ENCODE measurements at regions not wholly inside any gene's neighbourhood (a gene's known extent, or its start where the extent isn't known, plus 50 kb on each side); places are given as distances from the start of the nearest gene placed in this dataset.
"Not testable (repeated sequence)": the region's sequence is repeated elsewhere in the genome, so short reads cannot be mapped to it uniquely, and the experiment has no call there.

DNA sequence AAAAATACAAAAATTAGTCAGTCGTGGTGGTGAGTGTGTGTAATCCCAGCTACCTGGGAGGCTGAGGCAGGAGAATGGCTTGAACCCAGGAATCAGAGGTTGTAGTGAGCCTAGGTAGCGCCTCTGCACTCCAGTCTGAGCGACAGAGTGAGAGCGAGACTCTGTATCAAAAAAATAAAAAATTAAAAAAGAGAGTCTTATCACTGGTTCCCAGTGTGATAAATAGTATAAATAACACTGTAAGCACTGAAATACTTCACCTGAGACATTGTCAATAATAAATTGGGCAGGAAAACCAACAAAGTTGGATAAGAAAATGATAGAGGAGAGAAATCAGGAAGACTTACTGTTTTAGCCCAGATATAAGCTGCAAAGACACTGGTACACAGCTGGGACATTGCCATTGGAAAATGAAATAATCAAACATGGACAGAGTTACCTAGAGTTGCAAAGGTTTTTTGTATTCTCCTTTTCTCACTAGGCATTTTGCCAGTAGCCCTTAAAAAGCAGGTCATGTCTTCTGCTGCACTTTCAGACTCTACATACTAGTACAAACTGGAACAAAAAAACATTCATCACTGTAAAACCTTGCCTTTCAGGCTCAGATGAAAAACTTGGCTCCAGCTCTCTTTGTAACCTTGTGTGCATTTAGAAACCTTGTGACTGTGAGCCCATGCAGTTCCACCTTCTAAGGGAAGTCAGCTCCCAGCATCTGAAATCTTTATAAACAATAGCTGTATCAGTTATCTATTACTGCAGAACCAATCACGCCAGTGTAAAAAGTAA lies 55.0 kb upstream of the PPP1R2C start:
- ATAC-seq = no peak
- H3K27ac Mint-ChIP-seq = no peak overlapping the region
- TF ChIP-seq ETS1 (IDR thresholded peaks at IDR 0.05) = no peak
- TF ChIP-seq EZH2phosphoT487 (IDR thresholded peaks at IDR 0.05; ENCODE audit: unreplicated experiment) = no peak
- TF ChIP-seq POLR2AphosphoS5 (IDR thresholded peaks at IDR 0.05; ENCODE audit: low read depth) = no peak
- TF ChIP-seq, protein P1, sequence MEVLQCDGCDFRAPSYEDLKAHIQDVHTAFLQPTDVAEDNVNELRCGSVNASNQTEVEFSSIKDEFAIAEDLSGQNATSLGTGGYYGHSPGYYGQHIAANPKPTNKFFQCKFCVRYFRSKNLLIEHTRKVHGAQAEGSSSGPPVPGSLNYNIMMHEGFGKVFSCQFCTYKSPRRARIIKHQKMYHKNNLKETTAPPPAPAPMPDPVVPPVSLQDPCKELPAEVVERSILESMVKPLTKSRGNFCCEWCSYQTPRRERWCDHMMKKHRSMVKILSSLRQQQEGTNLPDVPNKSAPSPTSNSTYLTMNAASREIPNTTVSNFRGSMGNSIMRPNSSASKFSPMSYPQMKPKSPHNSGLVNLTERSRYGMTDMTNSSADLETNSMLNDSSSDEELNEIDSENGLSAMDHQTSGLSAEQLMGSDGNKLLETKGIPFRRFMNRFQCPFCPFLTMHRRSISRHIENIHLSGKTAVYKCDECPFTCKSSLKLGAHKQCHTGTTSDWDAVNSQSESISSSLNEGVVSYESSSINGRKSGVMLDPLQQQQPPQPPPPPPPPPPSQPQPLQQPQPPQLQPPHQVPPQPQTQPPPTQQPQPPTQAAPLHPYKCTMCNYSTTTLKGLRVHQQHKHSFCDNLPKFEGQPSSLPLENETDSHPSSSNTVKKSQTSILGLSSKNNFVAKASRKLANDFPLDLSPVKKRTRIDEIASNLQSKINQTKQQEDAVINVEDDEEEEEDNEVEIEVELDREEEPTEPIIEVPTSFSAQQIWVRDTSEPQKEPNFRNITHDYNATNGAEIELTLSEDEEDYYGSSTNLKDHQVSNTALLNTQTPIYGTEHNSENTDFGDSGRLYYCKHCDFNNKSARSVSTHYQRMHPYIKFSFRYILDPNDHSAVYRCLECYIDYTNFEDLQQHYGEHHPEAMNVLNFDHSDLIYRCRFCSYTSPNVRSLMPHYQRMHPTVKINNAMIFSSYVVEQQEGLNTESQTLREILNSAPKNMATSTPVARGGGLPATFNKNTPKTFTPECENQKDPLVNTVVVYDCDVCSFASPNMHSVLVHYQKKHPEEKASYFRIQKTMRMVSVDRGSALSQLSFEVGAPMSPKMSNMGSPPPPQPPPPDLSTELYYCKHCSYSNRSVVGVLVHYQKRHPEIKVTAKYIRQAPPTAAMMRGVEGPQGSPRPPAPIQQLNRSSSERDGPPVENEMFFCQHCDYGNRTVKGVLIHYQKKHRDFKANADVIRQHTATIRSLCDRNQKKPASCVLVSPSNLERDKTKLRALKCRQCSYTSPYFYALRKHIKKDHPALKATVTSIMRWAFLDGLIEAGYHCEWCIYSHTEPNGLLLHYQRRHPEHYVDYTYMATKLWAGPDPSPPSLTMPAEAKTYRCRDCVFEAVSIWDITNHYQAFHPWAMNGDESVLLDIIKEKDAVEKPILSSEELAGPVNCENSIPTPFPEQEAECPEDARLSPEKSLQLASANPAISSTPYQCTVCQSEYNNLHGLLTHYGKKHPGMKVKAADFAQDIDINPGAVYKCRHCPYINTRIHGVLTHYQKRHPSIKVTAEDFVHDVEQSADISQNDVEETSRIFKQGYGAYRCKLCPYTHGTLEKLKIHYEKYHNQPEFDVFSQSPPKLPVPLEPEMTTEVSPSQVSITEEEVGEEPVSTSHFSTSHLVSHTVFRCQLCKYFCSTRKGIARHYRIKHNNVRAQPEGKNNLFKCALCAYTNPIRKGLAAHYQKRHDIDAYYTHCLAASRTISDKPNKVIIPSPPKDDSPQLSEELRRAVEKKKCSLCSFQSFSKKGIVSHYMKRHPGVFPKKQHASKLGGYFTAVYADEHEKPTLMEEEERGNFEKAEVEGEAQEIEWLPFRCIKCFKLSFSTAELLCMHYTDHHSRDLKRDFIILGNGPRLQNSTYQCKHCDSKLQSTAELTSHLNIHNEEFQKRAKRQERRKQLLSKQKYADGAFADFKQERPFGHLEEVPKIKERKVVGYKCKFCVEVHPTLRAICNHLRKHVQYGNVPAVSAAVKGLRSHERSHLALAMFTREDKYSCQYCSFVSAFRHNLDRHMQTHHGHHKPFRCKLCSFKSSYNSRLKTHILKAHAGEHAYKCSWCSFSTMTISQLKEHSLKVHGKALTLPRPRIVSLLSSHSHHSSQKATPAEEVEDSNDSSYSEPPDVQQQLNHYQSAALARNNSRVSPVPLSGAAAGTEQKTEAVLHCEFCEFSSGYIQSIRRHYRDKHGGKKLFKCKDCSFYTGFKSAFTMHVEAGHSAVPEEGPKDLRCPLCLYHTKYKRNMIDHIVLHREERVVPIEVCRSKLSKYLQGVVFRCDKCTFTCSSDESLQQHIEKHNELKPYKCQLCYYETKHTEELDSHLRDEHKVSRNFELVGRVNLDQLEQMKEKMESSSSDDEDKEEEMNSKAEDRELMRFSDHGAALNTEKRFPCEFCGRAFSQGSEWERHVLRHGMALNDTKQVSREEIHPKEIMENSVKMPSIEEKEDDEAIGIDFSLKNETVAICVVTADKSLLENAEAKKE (CRISPR knock-in tag; IDR thresholded peaks at IDR 0.05) = no peak
- no peak for TF ChIP-seq JUNB (IDR thresholded peaks at IDR 0.05; ENCODE audit: unreplicated experiment)

GRCh38 chrX:42833550-42833940 lies 55.6 kb upstream of the PPP1R2C start:
- H3K9me2 ChIP-seq (ENCODE audit: insufficient read depth); H3K4me2 ChIP-seq; H3F3A ChIP-seq (replicated peaks; ENCODE audit: low read depth); ATAC-seq; H3K27ac Mint-ChIP-seq; H2AFZ ChIP-seq; H4K20me1 ChIP-seq (replicated peaks; ENCODE audit: insufficient read depth); H3K27me3 ChIP-seq (ENCODE audit: insufficient read depth); H3K4me1 Mint-ChIP-seq; H3K27me3 Mint-ChIP-seq (ENCODE audit: insufficient read depth, low read depth, poor library complexity); H3K27ac ChIP-seq (ENCODE audit: low read depth); H3K36me3 ChIP-seq (ENCODE audit: insufficient read depth); H3K9me3 Mint-ChIP-seq; H3K4me1 ChIP-seq (ENCODE audit: insufficient read depth); DNase-seq (ENCODE audit: low spot score); H3K4me3 ChIP-seq; H3K4me3 Mint-ChIP-seq; H3K79me2 ChIP-seq (replicated peaks; ENCODE audit: insufficient read depth): not testable (repeated sequence)
- H3K36me3 Mint-ChIP-seq (ENCODE audit: low read depth) = peaks cover 10% of the 10 kb centered on the region; the same call in 2 of the 3 replicates

More for the DNA sequence above, 55.0 kb upstream of the PPP1R2C start:
- peaks cover 7% of the 10 kb centered on the region; the same call in 2 of the 3 replicates for H3K4me1 Mint-ChIP-seq
- no peaks in the 10 kb centered on the region for H3K9me2 ChIP-seq (ENCODE audit: insufficient read depth)
- H3K36me3 Mint-ChIP-seq (ENCODE audit: low read depth) = peaks cover 13% of the 10 kb centered on the region; the same call in 2 of the 3 replicates
- H3K27me3 ChIP-seq (ENCODE audit: insufficient read depth) = no peaks in the 10 kb centered on the region
- H3K4me3 ChIP-seq = no peak overlapping the region
- no peaks in the 10 kb centered on the region for H3K79me2 ChIP-seq (replicated peaks; ENCODE audit: insufficient read depth)
- no peak overlapping the region for H2AFZ ChIP-seq
- no peak for DNase-seq (ENCODE audit: low spot score)
- no peak overlapping the region for H3K4me3 Mint-ChIP-seq
- no peaks in the 10 kb centered on the region for H3K36me3 ChIP-seq (ENCODE audit: insufficient read depth)
- H4K20me1 ChIP-seq (replicated peaks; ENCODE audit: insufficient read depth) = no peaks in the 10 kb centered on the region
- no peaks in the 10 kb centered on the region for H3K27me3 Mint-ChIP-seq (ENCODE audit: insufficient read depth, low read depth, poor library complexity)
- no peaks in the 10 kb centered on the region for H3F3A ChIP-seq (replicated peaks; ENCODE audit: low read depth)
- no peak overlapping the region for H3K27ac ChIP-seq (ENCODE audit: low read depth)
- peaks cover 3% of the 10 kb centered on the region; the same call in 1 of the 2 replicates for H3K4me1 ChIP-seq (ENCODE audit: insufficient read depth)
- H3K4me2 ChIP-seq = no peak overlapping the region
- peaks cover 11% of the 10 kb centered on the region for H3K9me3 Mint-ChIP-seq

All from GM23338 (cell line).